ENCODE measurements at regions not wholly inside any gene's neighbourhood (a gene's known extent, or its start where the extent isn't known, plus 50 kb on each side); places are given as distances from the start of the nearest gene placed in this dataset.

- TF ChIP-seq POLR2A (IDR thresholded peaks at IDR 0.05) (no peak), CTCF (IDR thresholded peaks at IDR 0.05 in 8 of 11, conservative IDR thresholded peaks at IDR 0.05 in 3 of 11) (no peak)
Measured at GRCh38 chr18:78678318-78678695, 301.3 kb upstream of the SALL3 start.

All from spleen (tissue), 7 donors.